ENCODE measurements at regions not wholly inside any gene's neighbourhood (a gene's known extent, or its start where the extent isn't known, plus 50 kb on each side); places are given as distances from the start of the nearest gene placed in this dataset.
A peak's percentile ranks its signal among the peaks of the same experiment; 100 is the strongest.

- no peak for DNase-seq
These were observed 95.5 kb upstream of the ST6GAL2 start for GRCh38 chr2:106981491-106981890.

DNA sequence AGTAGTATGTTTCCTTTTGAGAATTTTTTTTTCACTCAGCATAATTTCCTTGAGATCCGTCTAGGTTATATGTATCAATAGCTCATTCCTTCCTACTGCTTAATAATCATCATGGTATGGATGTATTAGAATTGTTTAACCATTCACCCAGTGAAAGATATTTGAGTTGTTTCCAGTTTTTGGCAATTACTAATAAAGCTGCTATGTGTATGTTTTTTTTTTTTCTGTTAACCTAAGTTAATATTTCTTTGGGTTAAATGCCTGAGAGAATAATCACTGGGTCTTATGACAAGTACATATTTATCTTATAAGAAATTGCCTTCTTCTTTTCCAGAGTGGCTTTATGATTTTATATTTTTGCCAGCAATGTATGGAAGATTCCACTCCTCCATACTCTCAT, 96.4 kb upstream of the ST6GAL2 start:
- no peak for DNase-seq

DNA sequence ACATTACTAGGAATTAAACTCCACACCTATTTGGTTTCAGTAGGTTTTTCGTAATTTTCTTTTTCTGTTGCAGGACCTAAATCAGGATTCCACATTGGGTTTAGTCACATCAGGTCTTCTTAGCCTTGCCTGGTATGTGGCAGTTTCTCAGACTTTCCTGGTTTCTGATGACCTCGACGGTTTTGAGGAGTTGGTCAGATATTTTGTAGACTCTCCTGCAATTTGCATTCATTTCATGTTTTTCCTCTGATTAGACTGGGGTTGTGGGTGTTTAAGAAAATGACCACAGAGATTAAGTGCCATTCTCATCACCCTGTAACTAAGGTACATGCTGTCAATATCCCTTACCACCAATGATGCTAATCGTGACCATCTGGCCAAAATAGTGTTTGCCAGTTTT, 97.3 kb upstream of the ST6GAL2 start:
- DNase-seq, result no peak

GRCh38 chr2:106988361-106988760, 102.4 kb upstream of the ST6GAL2 start:
- no peak for DNase-seq

GRCh38 chr2:106990297-106990696, 104.3 kb upstream of the ST6GAL2 start:
- no peak for DNase-seq

- no peak for DNase-seq
These were observed 105.9 kb upstream of the ST6GAL2 start for GRCh38 chr2:106991866-106992265.

DNA sequence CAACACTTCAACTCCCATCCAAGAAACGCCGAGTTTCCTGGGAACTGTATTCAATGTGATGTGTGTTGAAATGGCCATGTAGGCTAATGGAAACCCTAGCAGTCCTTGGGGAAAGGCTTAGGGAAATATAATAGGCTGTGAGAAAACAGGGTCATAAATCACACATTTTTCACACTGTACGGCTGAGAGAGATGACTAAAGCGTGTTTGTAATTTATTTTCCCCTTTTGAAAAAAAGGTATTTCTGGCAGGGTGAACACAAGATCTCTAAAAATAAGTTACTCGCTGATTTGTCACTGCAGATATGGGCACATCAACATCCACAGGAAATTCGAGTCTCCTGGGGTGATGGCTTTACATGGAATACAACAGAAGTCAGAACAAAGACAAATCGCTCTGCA, 109.6 kb upstream of the ST6GAL2 start:
- DNase-seq, result peak; percentile 13

- DNase-seq, result peak; percentile 33
These were observed 110.3 kb upstream of the ST6GAL2 start for GRCh38 chr2:106996171-106996769.

- DNase-seq, result no peak
These were observed 111.2 kb upstream of the ST6GAL2 start for GRCh38 chr2:106997204-106997603.

- no peak for DNase-seq
These were observed 115.1 kb upstream of the ST6GAL2 start for GRCh38 chr2:107001062-107001461.

DNA sequence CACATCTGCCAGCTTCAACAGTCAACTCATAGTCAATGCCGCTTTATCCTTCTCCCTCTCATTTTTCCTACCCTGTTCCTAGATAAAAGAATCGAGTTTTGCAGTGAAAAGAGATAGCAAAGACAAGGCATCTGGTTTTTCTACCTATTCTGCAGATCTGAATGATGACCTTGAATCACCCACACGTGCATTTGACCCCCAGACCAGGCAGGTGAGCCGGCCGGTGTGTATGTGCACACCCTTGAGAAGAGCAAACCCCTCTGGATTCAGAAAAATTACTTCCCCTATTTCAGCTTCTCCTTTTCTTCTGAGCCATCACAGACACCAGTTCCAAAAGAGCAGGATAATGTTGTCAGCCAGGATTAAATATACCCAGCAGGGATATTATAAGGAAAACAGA, 115.6 kb upstream of the ST6GAL2 start:
- DNase-seq, result no peak

DNA sequence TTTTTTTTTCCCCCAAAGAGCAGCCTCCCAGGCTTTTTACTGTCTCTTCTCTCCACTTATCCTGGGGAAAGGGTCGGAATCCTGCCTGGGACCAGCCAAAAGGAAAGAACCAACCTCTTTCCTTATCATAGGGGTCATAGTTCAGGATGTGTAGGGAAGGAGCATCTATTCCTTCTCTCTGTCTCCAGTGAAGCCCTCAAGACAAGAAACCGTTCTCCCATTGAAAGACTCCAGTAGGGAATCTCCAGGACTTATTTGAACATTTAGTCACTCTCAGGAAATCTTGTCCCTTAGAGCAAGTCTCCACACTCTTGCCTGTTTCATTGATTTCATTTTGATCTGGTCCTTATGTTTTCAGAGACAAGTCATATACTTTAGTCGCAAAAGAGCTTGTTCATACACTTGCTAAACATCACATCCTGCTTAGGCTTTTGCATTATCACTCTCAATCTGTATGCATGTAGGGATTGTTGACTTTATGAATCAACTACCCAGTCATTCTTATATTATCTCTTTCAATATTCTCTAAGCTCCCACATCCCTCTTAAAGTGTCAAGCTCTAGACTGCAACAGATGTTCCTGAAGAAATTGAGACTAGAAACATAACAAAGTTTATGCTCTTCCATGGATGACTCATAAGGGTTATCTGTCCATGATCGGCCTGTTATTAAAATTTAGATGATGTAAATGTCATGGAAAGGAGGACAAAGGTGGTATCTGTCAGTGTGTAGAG, 116.2 kb upstream of the ST6GAL2 start:
- no peak for DNase-seq

DNA sequence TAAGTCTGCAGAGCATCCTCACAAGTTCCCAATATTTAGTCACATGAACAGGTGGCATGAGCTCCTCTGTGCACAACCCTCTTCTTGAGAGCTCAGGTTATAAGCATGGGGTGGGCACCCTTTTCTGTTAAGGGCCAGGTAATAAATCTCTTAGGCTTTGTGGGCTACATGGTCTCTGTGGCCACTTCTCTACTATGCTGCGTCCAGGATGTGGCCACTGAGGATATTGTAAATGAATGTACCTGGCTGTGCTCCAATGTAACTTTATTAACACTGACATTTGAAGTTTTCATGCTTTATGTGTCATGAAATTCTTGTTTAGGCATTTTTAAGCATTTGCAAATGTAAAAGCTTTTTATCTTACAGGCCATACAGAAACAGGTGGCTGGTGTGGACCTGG, 116.8 kb upstream of the ST6GAL2 start:
- DNase-seq, result no peak

DNA sequence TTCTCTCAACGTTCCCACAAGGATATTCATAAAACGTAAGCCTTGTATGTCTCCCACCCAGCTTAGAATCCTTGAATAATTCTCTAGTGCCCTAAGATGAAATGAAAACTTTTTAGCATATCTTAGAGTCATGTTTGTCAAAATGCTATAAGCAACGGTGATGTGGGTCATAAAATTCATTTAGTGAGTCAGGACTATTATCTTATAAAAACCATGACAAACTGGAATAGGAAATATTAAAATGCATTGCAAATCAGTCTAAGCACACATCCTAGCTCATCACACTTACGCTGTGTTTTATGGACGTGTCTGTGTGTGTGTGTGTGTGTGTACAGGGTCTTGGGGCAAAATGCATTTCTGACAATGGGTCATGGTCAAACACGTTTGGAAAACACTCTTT, 119.9 kb upstream of the ST6GAL2 start:
- no peak for DNase-seq

DNA sequence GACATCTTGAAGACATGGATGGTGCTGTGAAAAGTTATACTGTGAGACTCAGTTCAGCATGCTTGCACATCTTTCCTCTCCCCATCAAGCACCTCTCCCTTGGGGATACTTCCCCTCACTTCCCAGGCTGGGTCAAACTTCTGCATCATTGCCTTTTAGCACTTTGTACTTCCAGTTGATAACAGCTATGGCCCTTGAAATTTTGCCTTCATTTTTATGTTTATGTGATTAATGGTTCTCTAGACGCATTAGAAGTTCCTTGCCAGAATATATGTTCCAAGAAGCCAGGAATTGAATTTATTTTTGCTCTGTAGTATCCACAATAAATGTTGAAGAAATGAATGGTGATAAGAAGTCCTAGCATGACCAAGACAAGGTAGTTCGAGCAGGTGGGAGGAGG, 120.9 kb upstream of the ST6GAL2 start:
- peak; percentile 13 for DNase-seq

DNA sequence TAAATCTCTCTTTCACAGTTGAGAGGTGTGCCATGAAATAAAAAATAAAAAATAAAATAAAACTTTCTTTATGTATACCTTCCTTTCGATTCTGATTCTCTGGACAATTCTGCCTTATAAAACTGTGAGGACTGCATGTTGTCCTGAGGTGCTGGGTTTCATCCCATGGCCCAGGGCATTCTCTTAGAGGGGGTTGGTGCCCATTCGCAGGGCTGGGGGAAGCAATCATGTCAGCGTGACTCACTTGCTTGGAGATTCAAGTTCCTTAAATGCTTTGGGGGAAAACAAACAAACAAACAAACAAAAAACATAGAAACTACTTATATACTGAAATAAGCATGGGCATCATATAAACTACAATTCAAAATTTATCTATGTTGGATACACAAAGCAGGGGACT, 122.0 kb upstream of the ST6GAL2 start:
- DNase-seq, result no peak

DNA sequence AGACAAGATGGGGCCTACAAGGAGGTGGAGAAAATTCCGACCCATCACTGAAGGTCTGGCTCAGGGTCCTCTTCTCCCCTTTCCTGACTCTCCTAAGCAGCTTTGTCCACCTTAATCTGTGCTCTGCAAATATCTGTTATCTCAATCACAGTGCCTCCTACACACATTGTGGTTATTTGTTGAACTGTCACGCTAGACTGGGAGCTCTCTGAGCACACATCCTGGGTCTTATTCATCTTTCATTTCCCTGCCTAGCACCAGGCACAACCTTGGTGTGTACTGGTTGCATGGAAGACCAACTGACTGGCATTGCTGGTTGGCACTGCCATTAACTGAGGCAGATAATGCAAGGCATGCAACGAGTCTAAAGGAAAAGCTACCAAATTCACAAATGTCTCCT, 122.9 kb upstream of the ST6GAL2 start:
- no peak for DNase-seq

DNA sequence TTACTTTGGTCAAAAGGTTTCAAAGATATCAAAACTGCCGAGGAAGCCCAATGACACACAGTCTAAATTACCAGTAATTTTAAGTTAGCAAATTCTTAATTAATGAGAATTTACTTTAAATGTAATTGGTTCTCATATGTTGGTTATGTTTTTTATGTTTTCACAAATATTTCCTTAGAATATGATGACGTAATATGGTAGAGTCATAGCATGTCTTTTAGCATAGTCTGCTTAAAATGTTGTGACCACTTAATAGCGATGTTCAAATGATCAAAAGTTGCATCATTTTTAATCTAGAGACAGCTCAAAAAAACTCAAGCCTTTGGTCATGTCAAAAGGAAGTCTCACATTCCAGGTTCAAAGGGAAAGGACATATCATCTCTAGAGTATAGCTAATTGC, 123.3 kb upstream of the ST6GAL2 start:
- no peak for DNase-seq

DNA sequence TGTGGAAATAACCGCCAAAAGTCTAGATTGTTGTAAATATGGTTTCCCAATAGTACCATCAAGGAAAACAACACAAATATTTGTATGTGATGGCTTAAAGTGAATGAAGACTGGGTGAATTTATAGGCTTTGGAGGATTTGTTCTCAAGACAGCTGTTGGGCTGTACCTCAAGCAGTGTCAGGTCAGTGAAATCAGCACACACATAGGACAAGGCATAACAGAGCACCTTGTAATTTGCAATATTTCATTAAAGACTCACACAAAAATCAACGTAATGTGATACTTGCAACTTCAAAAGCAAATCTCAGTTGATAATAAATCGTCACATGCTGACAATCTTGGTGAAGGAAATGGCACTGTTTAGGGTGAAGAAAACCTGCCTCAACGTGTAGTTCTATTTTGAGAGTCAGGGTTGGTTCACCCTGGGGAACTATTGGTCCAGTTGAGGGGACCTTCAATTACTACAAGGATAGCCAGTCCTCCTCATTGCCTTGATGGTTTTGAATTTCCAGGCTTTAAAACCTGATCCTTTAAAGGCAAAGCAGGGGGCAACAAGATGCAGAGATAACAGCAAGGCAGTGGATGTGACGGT, 126.8 kb upstream of the ST6GAL2 start:
- DNase-seq, result no peak

- no peak for DNase-seq
These were observed 127.9 kb upstream of the ST6GAL2 start for GRCh38 chr2:107013884-107014283.

GRCh38 chr2:107018366-107018765, 132.4 kb upstream of the ST6GAL2 start:
- DNase-seq, result no peak

DNA sequence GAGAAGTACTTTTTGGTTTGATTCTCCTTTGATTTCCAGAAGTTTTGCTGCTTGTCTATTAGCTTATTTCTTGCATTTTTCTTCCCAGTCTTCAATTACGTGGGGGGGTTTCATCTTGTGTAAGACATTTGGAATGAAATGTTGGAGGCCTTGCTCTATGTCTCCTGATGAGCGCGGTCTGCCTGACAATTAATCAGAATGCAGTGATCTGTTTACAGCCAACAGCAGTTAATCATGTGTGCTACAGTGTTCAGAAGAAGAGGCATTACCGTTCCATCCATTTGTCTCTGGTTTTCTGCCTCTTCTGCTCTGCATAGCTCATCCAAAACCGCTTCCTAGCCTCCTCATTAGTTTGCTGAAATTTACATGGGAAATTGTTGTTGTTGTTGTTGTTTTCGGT, 134.4 kb upstream of the ST6GAL2 start:
- DNase-seq, result no peak

- DNase-seq, result no peak
These were observed 138.3 kb upstream of the ST6GAL2 start for GRCh38 chr2:107024269-107024668.

- DNase-seq, result no peak
These were observed 139.4 kb upstream of the ST6GAL2 start for GRCh38 chr2:107025291-107025857.
